Prostate gland (tissue), 2 donors: ENCODE measurements at regions not wholly inside any gene's neighbourhood (a gene's known extent, or its start where the extent isn't known, plus 50 kb on each side); places are given as distances from the start of the nearest gene placed in this dataset.

Experiments
- POLR2AphosphoS5 ChIP-seq: sonication (generic); formaldehyde crosslinking; IDR thresholded peaks from one replicate; pipeline ENCODE4 v1.6.1; 2017; ENCODE audit warnings: antibody characterized with exemption
- TF ChIP-seq, protein P1 (sequence below), 4 experiments: fragments of 200-600 bp in 2 of 4; fragments of 450-650 bp in 2 of 4; sonication (generic) in 2 of 4; IDR thresholded peaks; 1 replicate in 3 of 4; 2 replicates in 1 of 4; pipeline ENCODE4 v1.5.1; 2016 to 2019; ENCODE audit warnings: antibody characterized with exemption in 4 of 4, mild to moderate bottlenecking in 2 of 4, moderate library complexity in 2 of 4

DNA sequence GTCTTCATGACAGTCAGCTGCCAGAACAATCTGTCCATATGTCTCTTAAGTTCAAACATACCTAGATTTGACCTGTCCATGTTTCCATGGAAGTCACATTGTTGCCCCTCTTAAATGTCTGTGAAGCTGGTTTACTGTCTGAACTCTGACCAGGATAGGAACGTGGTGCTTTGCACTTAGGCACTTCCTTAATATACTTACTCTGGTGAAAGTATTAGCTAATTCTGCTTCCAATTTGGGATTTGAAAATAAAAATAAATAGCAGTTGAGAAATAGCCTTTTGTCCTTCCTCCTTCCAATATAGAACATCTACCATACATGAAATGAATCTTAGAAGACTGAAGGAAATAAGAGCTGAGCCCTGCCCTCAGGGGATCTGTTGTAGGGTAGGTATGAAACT lies 524.5 kb upstream of the CLINT1 start:
- TF ChIP-seq, protein P1, sequence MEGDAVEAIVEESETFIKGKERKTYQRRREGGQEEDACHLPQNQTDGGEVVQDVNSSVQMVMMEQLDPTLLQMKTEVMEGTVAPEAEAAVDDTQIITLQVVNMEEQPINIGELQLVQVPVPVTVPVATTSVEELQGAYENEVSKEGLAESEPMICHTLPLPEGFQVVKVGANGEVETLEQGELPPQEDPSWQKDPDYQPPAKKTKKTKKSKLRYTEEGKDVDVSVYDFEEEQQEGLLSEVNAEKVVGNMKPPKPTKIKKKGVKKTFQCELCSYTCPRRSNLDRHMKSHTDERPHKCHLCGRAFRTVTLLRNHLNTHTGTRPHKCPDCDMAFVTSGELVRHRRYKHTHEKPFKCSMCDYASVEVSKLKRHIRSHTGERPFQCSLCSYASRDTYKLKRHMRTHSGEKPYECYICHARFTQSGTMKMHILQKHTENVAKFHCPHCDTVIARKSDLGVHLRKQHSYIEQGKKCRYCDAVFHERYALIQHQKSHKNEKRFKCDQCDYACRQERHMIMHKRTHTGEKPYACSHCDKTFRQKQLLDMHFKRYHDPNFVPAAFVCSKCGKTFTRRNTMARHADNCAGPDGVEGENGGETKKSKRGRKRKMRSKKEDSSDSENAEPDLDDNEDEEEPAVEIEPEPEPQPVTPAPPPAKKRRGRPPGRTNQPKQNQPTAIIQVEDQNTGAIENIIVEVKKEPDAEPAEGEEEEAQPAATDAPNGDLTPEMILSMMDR (IDR thresholded peaks at IDR 0.05), result no peak
- no peak for TF ChIP-seq POLR2AphosphoS5
